Mesenchymal stem cell (in vitro differentiated cells and primary cell): ENCODE measurements at regions not wholly inside any gene's neighbourhood (a gene's known extent, or its start where the extent isn't known, plus 50 kb on each side); places are given as distances from the start of the nearest gene placed in this dataset.

Experiments used
- DNase-seq: peaks from one replicate; pipeline ENCODE4 v3.0.0-alpha.2; 2013
- H2AFZ ChIP-seq: one replicate; pipeline ENCODE4 v1.6.1; 2013; ENCODE audit warnings: low read depth, mild to moderate bottlenecking, control low read depth, inconsistent platforms, low read length, moderate library complexity
- H2AK5ac ChIP-seq: 2 replicates; pipeline ENCODE4 v1.6.1; 2013; ENCODE audit warnings: low read length, moderate library complexity, mild to moderate bottlenecking, inconsistent platforms; ENCODE audit not compliant: severe bottlenecking
- H2BK120ac ChIP-seq: one replicate; pipeline ENCODE4 v1.6.1; 2013; ENCODE audit warnings: low read depth, mild to moderate bottlenecking, inconsistent platforms, low read length, moderate library complexity
- H2BK12ac ChIP-seq, 2 experiments: one replicate each; pipeline ENCODE4 v1.6.1; 2013; ENCODE audit warnings: inconsistent platforms in 2 of 2, low read length in 2 of 2, mild to moderate bottlenecking in 2 of 2, moderate library complexity in 2 of 2, control low read depth in 1 of 2
- H2BK15ac ChIP-seq: one replicate; pipeline ENCODE4 v1.6.1; 2013; ENCODE audit warnings: mild to moderate bottlenecking, low read depth, inconsistent platforms; ENCODE audit not compliant: poor library complexity, severe bottlenecking
- H2BK5ac ChIP-seq: 2 replicates; pipeline ENCODE4 v1.6.1; 2013; ENCODE audit warnings: low read depth, mild to moderate bottlenecking, low read length, control low read depth, inconsistent platforms; ENCODE audit not compliant: poor library complexity, severe bottlenecking
- H3K14ac ChIP-seq, 2 experiments: one replicate each; pipeline ENCODE4 v1.6.1; 2013; ENCODE audit warnings: inconsistent platforms in 2 of 2, low read length in 2 of 2, control low read depth in 1 of 2, mild to moderate bottlenecking in 1 of 2, moderate library complexity in 1 of 2
- H3K18ac ChIP-seq, 2 experiments: one replicate each; pipeline ENCODE4 v1.6.1; 2013; ENCODE audit warnings: inconsistent platforms in 2 of 2, low read length in 2 of 2, control low read depth in 1 of 2, low read depth in 1 of 2, mild to moderate bottlenecking in 1 of 2
- H3K23ac ChIP-seq, 2 experiments: one replicate each; pipeline ENCODE4 v1.6.1; 2013; ENCODE audit warnings: inconsistent platforms in 2 of 2, low read length in 2 of 2, mild to moderate bottlenecking in 2 of 2, moderate library complexity in 2 of 2, control low read depth in 1 of 2
- H3K27ac ChIP-seq: 2 replicates; pipeline ENCODE4 v1.5.1; 2013; ENCODE audit warnings: mild to moderate bottlenecking, moderate library complexity, low read length, control low read depth, inconsistent platforms; ENCODE audit not compliant: poor library complexity, severe bottlenecking
- H3K27me3 ChIP-seq, 2 experiments: 2 replicates each; pipeline versions ENCODE4 v1.6.1 to v1.7.0; 2013; ENCODE audit warnings: low read length in 2 of 2, mild to moderate bottlenecking in 2 of 2, moderate library complexity in 2 of 2, control low read depth in 1 of 2, inconsistent platforms in 1 of 2; ENCODE audit not compliant: control insufficient read depth in 1 of 2, insufficient read depth in 1 of 2
- H3K36me3 ChIP-seq, 2 experiments: 2 replicates each; pipeline versions ENCODE4 v1.6.1 to v1.7.0; 2013; ENCODE audit warnings: low read length in 2 of 2, control low read depth in 1 of 2, inconsistent platforms in 1 of 2, low read depth in 1 of 2, mild to moderate bottlenecking in 1 of 2; ENCODE audit not compliant: insufficient read depth in 2 of 2, control insufficient read depth in 1 of 2
- H3K4ac ChIP-seq, 2 experiments: one replicate each; pipeline ENCODE4 v1.6.1; 2013; ENCODE audit warnings: inconsistent platforms in 2 of 2, low read length in 2 of 2, mild to moderate bottlenecking in 2 of 2, moderate library complexity in 2 of 2, control low read depth in 1 of 2, low read depth in 1 of 2
- H3K4me1 ChIP-seq: 2 replicates; pipeline ENCODE4 v1.6.1; 2013; ENCODE audit warnings: low read depth, low read length, control low read depth; ENCODE audit not compliant: control insufficient read depth, insufficient read depth
- H3K4me2 ChIP-seq: 2 replicates; pipeline ENCODE4 v1.6.1; 2013; ENCODE audit warnings: low read length, mild to moderate bottlenecking, inconsistent platforms; ENCODE audit not compliant: poor library complexity, severe bottlenecking
- H3K4me3 ChIP-seq, 2 experiments: 2 replicates each; pipeline versions ENCODE4 v1.5.1 to v1.7.0; 2013; ENCODE audit warnings: low read length in 2 of 2, mild to moderate bottlenecking in 2 of 2, control low read depth in 1 of 2, low read depth in 1 of 2; ENCODE audit not compliant: insufficient read depth in 1 of 2
- H3K79me1 ChIP-seq: replicated peaks from 2 replicates; pipeline ENCODE4 v1.6.1; 2013; ENCODE audit warnings: mild to moderate bottlenecking, control low read depth, low read length, inconsistent platforms; ENCODE audit not compliant: poor library complexity, severe bottlenecking
- H3K9ac ChIP-seq: 2 replicates; pipeline ENCODE4 v1.7.0; 2013; ENCODE audit warnings: mild to moderate bottlenecking, low read length, moderate library complexity
- H3K9me3 ChIP-seq: 2 replicates; pipeline ENCODE4 v1.7.0; 2013; ENCODE audit warnings: mild to moderate bottlenecking, low read length; ENCODE audit not compliant: control insufficient read depth
- H4K8ac ChIP-seq: one replicate; pipeline ENCODE4 v1.6.1; 2013; ENCODE audit warnings: inconsistent platforms, mild to moderate bottlenecking, low read length, moderate library complexity
- H4K91ac ChIP-seq: one replicate; pipeline ENCODE4 v1.6.1; 2013; ENCODE audit warnings: mild to moderate bottlenecking, low read length, inconsistent platforms
- WGBS: methylation state at CpG from one replicate; pipeline ENCODE4 v1.1.7; 2013; ENCODE audit warnings: mixed read lengths; 5-methylcytosine and 5-hydroxymethylcytosine counted together

GRCh38 chr9:26684029-26684428 lies 208.6 kb downstream of the CAAP1 start:
- WGBS: 80% methylated on average over 2 of the region's 4 CpGs
- no peak overlapping the region for H3K4me2 ChIP-seq
- no peak overlapping the region for H3K23ac ChIP-seq
- no peak overlapping the region for H3K27ac ChIP-seq
- H3K4me3 ChIP-seq: no peak overlapping the region
- H3K14ac ChIP-seq: no peak overlapping the region
- H4K8ac ChIP-seq: no peak overlapping the region
- no peaks in the 10 kb centered on the region for H3K9me3 ChIP-seq
- no peak for DNase-seq
- H3K36me3 ChIP-seq: no peaks in the 10 kb centered on the region
- H4K91ac ChIP-seq: no peak overlapping the region
- H2BK5ac ChIP-seq: no peak overlapping the region
- no peak overlapping the region for H2AFZ ChIP-seq
- H2AK5ac ChIP-seq: no peak overlapping the region
- H2BK120ac ChIP-seq: no peak overlapping the region
- H2BK12ac ChIP-seq: no peak overlapping the region
- H3K9ac ChIP-seq: no peak overlapping the region
- H3K27me3 ChIP-seq: no peaks in the 10 kb centered on the region
- H2BK15ac ChIP-seq: no peak overlapping the region
- no peak overlapping the region for H3K4ac ChIP-seq
- H3K79me1 ChIP-seq: no peaks in the 10 kb centered on the region
- peaks cover 2% of the 10 kb centered on the region for H3K4me1 ChIP-seq
- H3K18ac ChIP-seq: no peak overlapping the region

GRCh38 chr9:26682796-26683496 lies 209.7 kb downstream of the CAAP1 start:
- Histone ChIP-seq H4K8ac (no peak overlapping the region), H3K36me3 (no peaks in the 10 kb centered on the region), H2AFZ (no peak overlapping the region), H3K27ac (no peak overlapping the region), H4K91ac (no peak overlapping the region), H3K4ac (no peak overlapping the region), H2AK5ac (no peak overlapping the region), H2BK15ac (no peak overlapping the region), H3K14ac (no peak overlapping the region), H3K27me3 (no peaks in the 10 kb centered on the region), H3K9ac (no peak overlapping the region), H3K4me3 (no peak overlapping the region), H3K79me1 (no peaks in the 10 kb centered on the region), H3K9me3 (no peaks in the 10 kb centered on the region), H2BK5ac (no peak overlapping the region), H3K4me1 (peaks cover 2% of the 10 kb centered on the region), H3K18ac (no peak overlapping the region), H2BK120ac (no peak overlapping the region), H3K4me2 (no peak overlapping the region), H3K23ac (no peak overlapping the region), H2BK12ac (no peak overlapping the region)
- 78% methylated on average over 2 of the region's 4 CpGs for WGBS
- no peak for DNase-seq

GRCh38 chr9:26682041-26682440 lies 210.6 kb downstream of the CAAP1 start:
- Histone ChIP-seq H3K23ac (no peak overlapping the region), H3K4me3 (no peak overlapping the region)

GRCh38 chr9:26677965-26678706 lies 214.5 kb downstream of the CAAP1 start:
- Histone ChIP-seq H3K4me1 (no peaks in the 10 kb centered on the region), H2BK120ac (no peak overlapping the region), H3K9me3 (no peaks in the 10 kb centered on the region), H3K27me3 (no peaks in the 10 kb centered on the region), H3K9ac (no peak overlapping the region), H4K8ac (no peak overlapping the region), H4K91ac (no peak overlapping the region), H3K4me3 (no peak overlapping the region), H2BK15ac (no peak overlapping the region), H2AFZ (no peak overlapping the region), H3K4ac (no peak overlapping the region), H3K27ac (no peak overlapping the region), H3K23ac (no peak overlapping the region), H3K36me3 (no peaks in the 10 kb centered on the region), H3K18ac (no peak overlapping the region), H2AK5ac (no peak overlapping the region), H2BK12ac (no peak overlapping the region), H3K4me2 (no peak overlapping the region), H3K79me1 (no peaks in the 10 kb centered on the region), H3K14ac (no peak overlapping the region), H2BK5ac (no peak overlapping the region)
- 65% methylated on average over 4 of the region's 4 CpGs for WGBS
- DNase-seq: no peak

More at GRCh38 chr9:26682041-26682440, 210.6 kb downstream of the CAAP1 start:
- H2BK15ac ChIP-seq: no peak overlapping the region
- no peak overlapping the region for H2BK120ac ChIP-seq
- no CpG with 5 or more reads among the region's 4 CpGs for WGBS
- H4K8ac ChIP-seq: no peak overlapping the region
- no peaks in the 10 kb centered on the region for H3K36me3 ChIP-seq
- no peak overlapping the region for H2BK5ac ChIP-seq
- no peak overlapping the region for H4K91ac ChIP-seq
- no peak overlapping the region for H2AFZ ChIP-seq
- H3K27ac ChIP-seq: no peak overlapping the region
- H3K4me2 ChIP-seq: no peak overlapping the region
- no peak overlapping the region for H2BK12ac ChIP-seq
- no peaks in the 10 kb centered on the region for H3K79me1 ChIP-seq
- no peak overlapping the region for H3K18ac ChIP-seq
- no peak overlapping the region for H3K9ac ChIP-seq
- no peaks in the 10 kb centered on the region for H3K27me3 ChIP-seq
- H3K9me3 ChIP-seq: no peaks in the 10 kb centered on the region
- no peaks in the 10 kb centered on the region for H3K4me1 ChIP-seq
- no peak overlapping the region for H2AK5ac ChIP-seq
- no peak for DNase-seq
- no peak overlapping the region for H3K4ac ChIP-seq
- no peak overlapping the region for H3K14ac ChIP-seq
